NCI-H2029 treated with DMSO at 0.1 percent for 48 hours (cell line): ENCODE measurements at regions not wholly inside any gene's neighbourhood (a gene's known extent, or its start where the extent isn't known, plus 50 kb on each side); places are given as distances from the start of the nearest gene placed in this dataset.

Source experiments
- DNase-seq: peaks from one replicate; lab custom pipeline; 2025; lab: John Stamatoyannopoulos, UW

GRCh38 chr10:4529266-4529665, 296.7 kb upstream of the AKR1E2 start:
- no peak for DNase-seq

- no peak for DNase-seq
These were observed 298.6 kb upstream of the AKR1E2 start for GRCh38 chr10:4527281-4527970.

GRCh38 chr10:4526311-4526731, 299.7 kb upstream of the AKR1E2 start:
- no peak for DNase-seq

- no peak for DNase-seq
These were observed 300.9 kb upstream of the AKR1E2 start for GRCh38 chr10:4525103-4525502.

GRCh38 chr10:4522296-4523000, 303.6 kb upstream of the AKR1E2 start:
- DNase-seq = no peak

GRCh38 chr10:4519658-4520402, 306.2 kb upstream of the AKR1E2 start:
- no peak for DNase-seq

GRCh38 chr10:4517746-4518145, 308.3 kb upstream of the AKR1E2 start:
- no peak for DNase-seq

- DNase-seq = no peak
These were observed 310.3 kb upstream of the AKR1E2 start for GRCh38 chr10:4515721-4516120.

GRCh38 chr10:4514445-4515108, 311.4 kb upstream of the AKR1E2 start:
- DNase-seq = no peak

- no peak for DNase-seq
These were observed 313.3 kb upstream of the AKR1E2 start for GRCh38 chr10:4512671-4513240.

GRCh38 chr10:4512196-4512595, 313.8 kb upstream of the AKR1E2 start:
- DNase-seq = no peak

- DNase-seq = no peak
These were observed 314.5 kb upstream of the AKR1E2 start for GRCh38 chr10:4511509-4511908.

- no peak for DNase-seq
These were observed 316.6 kb upstream of the AKR1E2 start for GRCh38 chr10:4509405-4509804.

- no peak for DNase-seq
These were observed 319.9 kb upstream of the AKR1E2 start for GRCh38 chr10:4506095-4506494.

- no peak for DNase-seq
These were observed 321.5 kb upstream of the AKR1E2 start for GRCh38 chr10:4504550-4504949.

- no peak for DNase-seq
These were observed 322.9 kb upstream of the AKR1E2 start for GRCh38 chr10:4503076-4503475.

- DNase-seq = no peak
These were observed 324.7 kb upstream of the AKR1E2 start for GRCh38 chr10:4501306-4501705.

GRCh38 chr10:4498711-4499251, 327.2 kb upstream of the AKR1E2 start:
- DNase-seq = no peak

- DNase-seq = no peak
These were observed 331.5 kb upstream of the AKR1E2 start for GRCh38 chr10:4494551-4494950.

- no peak for DNase-seq
These were observed 333.8 kb upstream of the AKR1E2 start for GRCh38 chr10:4492202-4492601.

- DNase-seq = no peak
These were observed 337.1 kb upstream of the AKR1E2 start for GRCh38 chr10:4488904-4489303.

GRCh38 chr10:4485636-4486035, 340.4 kb upstream of the AKR1E2 start:
- DNase-seq = no peak
